SKM-1 treated with dmso at 0.1 percent for 144 hours (cell line): ENCODE measurements at regions not wholly inside any gene's neighbourhood (a gene's known extent, or its start where the extent isn't known, plus 50 kb on each side); places are given as distances from the start of the nearest gene placed in this dataset.

Experiments
- DNase-seq: peaks from one replicate; lab custom pipeline; 2025; ENCODE audit not compliant: unreplicated experiment; lab: John Stamatoyannopoulos, UW

- no peak for DNase-seq
Observed at GRCh38 chr15:70215951-70216350, 118.2 kb upstream of the TLE3 start.

- DNase-seq, result no peak
Observed at GRCh38 chr15:70214941-70215635, 117.4 kb upstream of the TLE3 start.

GRCh38 chr15:70214276-70214675, 116.6 kb upstream of the TLE3 start:
- no peak for DNase-seq

DNA sequence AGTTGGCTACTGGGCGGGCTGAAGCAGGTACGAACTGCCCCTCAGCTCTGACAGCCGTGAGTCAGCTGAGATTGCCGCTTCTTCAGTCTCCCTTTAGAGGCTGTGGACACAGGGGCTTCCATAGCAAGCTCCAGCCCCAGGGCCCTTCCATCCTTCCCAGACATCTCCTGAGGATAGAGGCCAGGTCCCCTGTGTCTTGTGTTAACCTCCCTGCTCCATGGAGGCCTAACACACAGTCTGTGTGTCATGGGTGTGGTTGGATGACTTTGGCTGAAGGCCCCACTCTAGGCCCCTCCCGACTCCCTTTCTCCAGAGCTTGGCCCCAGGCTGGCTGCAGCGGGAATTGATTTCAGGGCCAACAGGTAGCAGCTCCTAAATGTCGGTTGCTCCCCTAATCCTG, 116.1 kb upstream of the TLE3 start:
- DNase-seq, result no peak

DNA sequence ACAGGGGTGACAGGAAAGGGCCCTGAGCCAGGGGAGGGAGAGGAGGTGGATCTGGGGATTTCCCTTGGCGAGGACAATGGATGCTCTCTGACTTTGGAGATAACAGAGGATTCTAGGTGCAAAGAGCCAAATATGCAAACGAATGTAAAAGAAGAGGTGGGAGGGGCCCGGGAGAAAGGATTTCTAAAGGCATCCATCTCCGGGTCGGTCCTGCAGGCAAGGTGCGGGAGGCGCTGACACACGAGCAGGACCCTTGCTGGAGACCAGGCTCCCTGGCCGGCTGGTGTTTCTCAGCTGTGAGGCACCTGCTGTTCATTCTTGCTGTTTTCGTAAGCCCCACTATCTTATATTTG, 115.2 kb upstream of the TLE3 start:
- DNase-seq, result no peak

DNA sequence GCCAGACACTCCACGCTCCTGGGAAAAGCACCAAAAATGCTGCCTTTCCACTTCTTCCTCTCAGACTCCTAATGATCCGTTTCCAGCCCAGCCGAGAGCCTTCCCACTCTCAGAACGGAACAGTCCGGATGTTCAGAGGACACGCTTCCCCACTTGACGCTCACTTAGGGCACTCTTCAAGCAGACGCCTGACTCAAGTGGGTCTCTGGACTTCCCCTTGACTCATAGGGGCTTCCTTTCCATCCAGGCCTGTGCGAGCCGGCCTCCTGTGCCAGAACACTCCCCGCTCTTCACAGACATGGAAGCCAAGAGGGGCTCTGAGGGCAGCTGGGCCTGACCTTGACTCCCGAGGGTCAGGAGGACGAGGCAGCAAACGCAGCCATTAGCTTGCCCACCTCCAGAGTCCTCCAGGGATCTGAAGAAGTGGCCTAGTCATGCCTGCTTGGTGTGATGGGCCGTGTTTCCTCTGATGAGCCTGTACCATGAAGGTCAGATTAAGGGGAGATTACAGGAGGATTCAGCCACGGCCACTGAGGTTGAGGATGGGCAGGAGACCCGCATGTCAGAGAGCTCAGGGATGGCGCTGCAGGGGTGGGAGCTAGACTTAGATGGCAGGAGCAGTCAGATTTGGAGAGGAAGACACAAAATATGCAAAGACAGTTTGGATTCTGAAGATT, 114.7 kb upstream of the TLE3 start:
- DNase-seq, result no peak

GRCh38 chr15:70210528-70210927, 112.8 kb upstream of the TLE3 start:
- DNase-seq, result no peak

DNA sequence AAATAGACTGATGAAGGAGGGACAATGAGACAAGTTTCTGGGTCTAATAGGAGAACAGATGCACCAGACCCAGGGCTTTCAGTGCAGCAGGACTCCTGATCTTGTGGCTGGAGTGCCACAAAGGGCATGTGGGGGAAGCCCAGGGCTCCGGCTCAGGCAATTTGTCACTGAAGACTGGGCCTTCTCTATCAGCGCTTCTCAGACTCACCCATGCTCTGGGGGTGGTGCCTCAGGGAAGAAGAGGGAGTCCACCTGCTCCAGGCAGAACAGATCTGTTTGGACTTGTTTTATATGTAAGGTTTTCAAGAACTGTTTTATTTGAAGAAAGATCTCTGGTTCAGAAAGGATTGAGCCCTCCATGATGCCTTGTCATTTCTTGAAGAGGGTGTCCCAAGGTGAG, 112.4 kb upstream of the TLE3 start:
- DNase-seq, result no peak

DNA sequence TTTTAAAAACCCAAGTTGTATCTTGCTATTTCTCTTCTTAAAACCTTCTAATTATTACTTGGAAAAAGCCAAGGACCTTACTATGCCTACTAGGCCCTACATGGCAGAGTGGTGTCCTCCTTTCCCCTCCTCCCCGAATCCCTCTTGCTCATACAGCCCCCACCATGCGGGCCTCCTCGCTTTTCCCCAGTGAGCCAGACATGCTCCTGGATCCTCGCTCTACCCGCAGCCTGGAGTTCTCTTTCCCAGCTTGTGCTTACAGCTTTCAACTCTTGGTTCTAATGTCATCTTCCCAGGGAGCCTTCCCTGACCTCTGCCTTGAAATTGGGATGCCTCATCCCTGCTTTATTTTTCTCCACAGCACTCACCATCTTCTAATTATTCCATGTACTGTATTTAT, 111.8 kb upstream of the TLE3 start:
- no peak for DNase-seq

GRCh38 chr15:70208332-70208731, 110.6 kb upstream of the TLE3 start:
- no peak for DNase-seq

DNA sequence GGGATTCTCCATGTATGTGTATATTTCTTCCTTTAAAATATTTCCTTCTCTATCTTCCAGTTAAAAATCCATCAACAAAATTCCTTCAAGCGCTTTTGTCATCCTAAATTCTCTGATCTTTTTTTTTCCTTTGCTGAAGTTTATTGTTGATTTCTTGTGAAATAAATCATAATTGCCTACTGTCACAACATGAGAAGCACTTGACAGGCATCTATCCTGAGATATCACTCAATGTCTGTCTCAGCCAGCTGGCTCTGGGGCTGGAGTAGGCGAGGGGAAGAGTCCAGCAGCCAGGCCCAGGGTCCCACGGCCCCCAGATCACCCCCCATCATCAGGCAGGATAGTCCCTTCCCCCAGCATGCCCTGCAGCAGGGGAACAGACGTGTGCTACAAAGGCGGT, 109.0 kb upstream of the TLE3 start:
- DNase-seq, result no peak

- DNase-seq, result no peak
Observed at GRCh38 chr15:70204652-70205051, 106.9 kb upstream of the TLE3 start.

DNA sequence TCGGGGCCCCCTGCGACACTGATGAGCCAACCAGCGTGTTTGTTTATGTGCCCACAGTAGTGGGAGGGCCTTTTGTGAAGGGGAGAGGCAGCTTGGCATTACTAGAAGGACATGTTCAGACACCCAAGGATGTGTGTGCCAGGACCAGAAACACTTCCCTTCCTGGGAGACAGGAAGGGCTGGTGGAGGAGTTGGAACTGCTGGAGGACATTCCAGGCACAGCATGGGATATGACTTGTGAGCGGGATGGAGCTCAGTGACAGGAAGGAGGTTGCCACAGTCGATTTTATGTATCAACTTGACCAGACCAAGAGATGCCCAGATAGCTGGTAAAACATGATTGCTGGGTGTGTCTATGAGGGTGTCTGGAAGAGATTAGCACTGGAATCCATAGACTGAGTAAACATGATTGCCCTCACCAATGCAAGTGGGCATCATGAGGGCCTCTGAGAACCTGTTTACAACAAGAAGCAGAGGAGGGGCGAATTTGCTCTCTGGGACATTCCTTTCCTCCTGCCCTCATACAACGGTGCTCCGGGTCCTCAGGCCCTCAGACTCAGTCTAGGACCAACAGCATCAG, 106.4 kb upstream of the TLE3 start:
- no peak for DNase-seq

- DNase-seq, result no peak
Observed at GRCh38 chr15:70202756-70203155, 105.0 kb upstream of the TLE3 start.

- DNase-seq, result no peak
Observed at GRCh38 chr15:70201425-70201775, 103.7 kb upstream of the TLE3 start.

DNA sequence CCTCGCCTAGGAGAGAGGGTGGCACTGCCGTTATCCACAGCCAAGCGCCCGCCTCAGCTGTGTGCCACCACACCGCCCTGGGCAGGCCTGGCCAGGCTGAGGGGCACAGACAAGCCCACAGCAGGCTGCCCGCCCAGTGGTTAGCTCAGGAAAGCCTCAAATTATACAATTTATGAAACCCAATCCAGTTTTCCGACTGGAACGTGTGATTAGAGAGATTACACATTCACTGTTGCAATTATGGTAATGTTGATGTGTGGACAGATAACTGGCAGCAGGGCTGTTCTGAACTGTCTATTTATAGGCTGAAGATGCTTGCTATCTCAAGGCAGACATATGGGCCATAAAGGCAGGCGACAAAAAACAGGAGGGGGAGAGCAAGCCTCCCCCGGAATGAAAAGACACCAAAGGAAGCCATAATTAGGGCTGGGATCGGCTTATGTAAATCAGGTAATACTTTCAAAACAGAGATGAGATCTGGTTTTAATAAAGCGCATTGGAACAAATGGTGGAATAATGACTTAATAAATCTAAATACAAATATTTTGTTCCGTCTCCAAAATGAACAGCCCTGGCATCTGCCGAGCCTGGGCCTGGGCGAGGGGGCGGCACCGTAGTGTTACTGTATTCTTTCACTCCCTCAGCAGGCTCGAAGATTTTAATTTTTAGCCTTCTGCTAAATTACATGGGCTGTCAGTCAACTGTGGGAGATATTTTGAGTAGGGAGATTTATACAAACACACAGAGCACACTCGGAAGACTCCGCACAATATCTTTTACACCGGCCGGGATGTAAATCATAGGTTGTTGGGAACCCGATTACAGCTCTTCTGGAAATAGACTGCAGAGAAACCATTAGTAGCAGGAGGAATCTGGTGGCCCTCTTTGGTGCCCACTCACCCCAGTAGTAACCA, 103.1 kb upstream of the TLE3 start:
- no peak for DNase-seq

GRCh38 chr15:70199540-70200410, 102.1 kb upstream of the TLE3 start:
- DNase-seq, result no peak

- no peak for DNase-seq
Observed at GRCh38 chr15:70199124-70199482, 101.4 kb upstream of the TLE3 start.

DNA sequence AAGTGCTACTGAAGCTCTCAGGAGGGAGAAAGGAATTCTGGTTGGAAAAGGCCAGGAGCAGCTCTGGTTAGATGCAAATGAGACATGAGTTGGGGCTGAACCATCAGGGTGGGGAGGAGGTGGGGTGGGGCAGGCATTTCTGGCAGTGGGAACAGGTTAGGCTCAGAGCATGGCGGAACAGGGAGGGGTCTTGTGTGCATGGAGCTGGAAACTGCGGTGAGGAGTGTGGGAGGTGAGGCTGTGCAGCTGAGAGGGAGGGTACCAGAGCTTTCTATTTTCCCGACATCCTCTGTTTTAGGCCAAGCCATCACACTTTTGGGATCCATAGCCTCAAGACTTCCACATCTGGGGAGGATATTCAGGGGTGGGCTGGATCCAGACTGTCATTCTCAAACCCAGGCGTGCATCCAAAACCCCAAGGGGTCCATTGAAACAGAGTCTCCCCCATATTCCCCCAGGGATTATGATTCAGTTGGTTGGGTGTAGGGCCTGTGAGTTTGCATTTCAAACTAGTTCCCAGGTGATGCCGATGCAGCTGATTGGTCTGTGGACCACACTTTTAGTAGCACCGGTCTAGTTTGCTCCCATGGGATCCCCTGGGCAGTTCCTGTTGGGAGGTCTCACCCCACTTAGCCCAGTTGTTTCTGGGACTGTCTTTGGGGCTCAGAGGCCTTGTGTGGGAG, 100.9 kb upstream of the TLE3 start:
- DNase-seq, result no peak

DNA sequence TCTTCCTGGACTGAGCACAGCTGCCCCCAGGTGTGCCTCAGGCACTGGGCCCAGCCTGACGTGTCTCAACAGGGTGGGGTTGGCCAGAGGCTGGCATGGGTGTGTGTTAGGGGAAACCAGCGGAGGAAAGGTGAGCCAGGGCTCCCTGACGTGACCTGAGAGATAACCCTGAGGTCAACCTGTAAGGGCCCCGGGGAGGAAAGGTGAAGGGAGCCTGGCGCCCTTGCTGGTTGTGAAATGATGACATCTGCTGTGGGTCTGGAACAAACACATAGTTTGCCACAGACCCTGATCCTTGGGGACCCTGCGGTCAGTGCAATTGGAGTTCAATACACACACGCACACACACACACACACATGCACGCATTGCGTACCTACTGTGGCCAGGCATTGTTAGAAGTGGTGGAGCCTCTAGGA, 100.2 kb upstream of the TLE3 start:
- no peak for DNase-seq
